Smooth muscle cell of the brain vasculature (primary cell): ENCODE measurements at regions not wholly inside any gene's neighbourhood (a gene's known extent, or its start where the extent isn't known, plus 50 kb on each side); places are given as distances from the start of the nearest gene placed in this dataset.

Experiments
- DNase-seq: peaks from one replicate; pipeline ENCODE4 v3.0.0-alpha.2; 2012; ENCODE audit warnings: low read depth, low spot score

- no peak for DNase-seq
These were observed 409.7 kb downstream of the SHANK2 start for GRCh38 chr11:70842701-70843100.

GRCh38 chr11:70843906-70844305 lies 408.5 kb downstream of the SHANK2 start:
- DNase-seq: no peak

GRCh38 chr11:70844387-70844786 lies 408.0 kb downstream of the SHANK2 start:
- DNase-seq: no peak

- DNase-seq: no peak
These were observed 406.8 kb downstream of the SHANK2 start for GRCh38 chr11:70845591-70846041.

- no peak for DNase-seq
These were observed 405.4 kb downstream of the SHANK2 start for GRCh38 chr11:70846781-70847655.

- no peak for DNase-seq
These were observed 404.1 kb downstream of the SHANK2 start for GRCh38 chr11:70848243-70848750.

GRCh38 chr11:70849031-70849430 lies 403.3 kb downstream of the SHANK2 start:
- DNase-seq: no peak

GRCh38 chr11:70851308-70851707 lies 401.1 kb downstream of the SHANK2 start:
- DNase-seq: no peak

- no peak for DNase-seq
These were observed 400.5 kb downstream of the SHANK2 start for GRCh38 chr11:70851907-70852306.

- no peak for DNase-seq
These were observed 399.2 kb downstream of the SHANK2 start for GRCh38 chr11:70853068-70853769.

GRCh38 chr11:70853770-70854108 lies 398.6 kb downstream of the SHANK2 start:
- DNase-seq: no peak

- no peak for DNase-seq
These were observed 398.2 kb downstream of the SHANK2 start for GRCh38 chr11:70854201-70854600.

GRCh38 chr11:70854901-70855556 lies 397.3 kb downstream of the SHANK2 start:
- DNase-seq: no peak

- DNase-seq: no peak
These were observed 394.5 kb downstream of the SHANK2 start for GRCh38 chr11:70857894-70858293.

- no peak for DNase-seq
These were observed 393.2 kb downstream of the SHANK2 start for GRCh38 chr11:70859180-70859579.

- no peak for DNase-seq
These were observed 391.5 kb downstream of the SHANK2 start for GRCh38 chr11:70860888-70861287.

GRCh38 chr11:70861559-70861958 lies 390.8 kb downstream of the SHANK2 start:
- no peak for DNase-seq

- DNase-seq: no peak
These were observed 390.3 kb downstream of the SHANK2 start for GRCh38 chr11:70862093-70862492.

GRCh38 chr11:70863186-70863585 lies 389.2 kb downstream of the SHANK2 start:
- DNase-seq: no peak

GRCh38 chr11:70863993-70864392 lies 388.4 kb downstream of the SHANK2 start:
- no peak for DNase-seq

GRCh38 chr11:70865356-70865755 lies 387.0 kb downstream of the SHANK2 start:
- no peak for DNase-seq

- DNase-seq: no peak
These were observed 385.5 kb downstream of the SHANK2 start for GRCh38 chr11:70866834-70867233.
